A549 (cell line): ENCODE measurements at regions not wholly inside any gene's neighbourhood (a gene's known extent, or its start where the extent isn't known, plus 50 kb on each side); places are given as distances from the start of the nearest gene placed in this dataset.

Source experiments
- BCL3 ChIP-seq: fragments of >200 bp; sonication (Bioruptor Twin); formaldehyde crosslinking; IDR thresholded peaks from 3 replicates; pipeline ENCODE4 v1.6.1; 2016
- CEBPB ChIP-seq, 2 experiments: fragments of >200 bp in 1 of 2; sonication (Bioruptor Twin) in 1 of 2; formaldehyde crosslinking in 1 of 2; IDR thresholded peaks; 2 replicates each; pipeline ENCODE4 v1.6.1; 2012 to 2016
- CTCF ChIP-seq: fragments of >200 bp; sonication (Bioruptor Twin); formaldehyde crosslinking; IDR thresholded peaks from 3 replicates; pipeline ENCODE4 v1.5.1; 2016
- EP300 ChIP-seq, 2 experiments: fragments of >200 bp; sonication (Bioruptor Twin); formaldehyde crosslinking; IDR thresholded peaks; 2 replicates in 1 of 2; 3 replicates in 1 of 2; pipeline ENCODE4 v1.6.1; 2016 to 2017
- MAX ChIP-seq: IDR thresholded peaks from 2 replicates; pipeline ENCODE4 v1.6.1; 2012
- MAZ ChIP-seq: fragments of 150-350 bp; IDR thresholded peaks from 2 replicates; pipeline ENCODE4 v1.6.1; 2014; ENCODE audit warnings: antibody characterized with exemption, low read depth, low read length, borderline replicate concordance
- MYC ChIP-seq: IDR thresholded peaks from 2 replicates; pipeline ENCODE4 v1.6.1; 2012; ENCODE audit warnings: mild to moderate bottlenecking, inconsistent platforms, low read length, improper control_type of control experiment, borderline replicate concordance
- POLR2A ChIP-seq: IDR thresholded peaks from 2 replicates; pipeline ENCODE4 v1.6.1; 2012; ENCODE audit warnings: mild to moderate bottlenecking, low read length
- RAD21 ChIP-seq, 2 experiments: fragments of >200 bp in 1 of 2; sonication (Bioruptor Twin) in 1 of 2; formaldehyde crosslinking in 1 of 2; IDR thresholded peaks in 1 of 2; conservative IDR thresholded peaks in 1 of 2; 2 replicates in 1 of 2; 3 replicates in 1 of 2; pipeline ENCODE4 v1.6.1; 2012 to 2018; ENCODE audit warnings: inconsistent platforms in 1 of 2
- SMC3 ChIP-seq: fragments of >200 bp; sonication (Bioruptor Twin); formaldehyde crosslinking; IDR thresholded peaks from 3 replicates; pipeline ENCODE4 v1.6.1; 2018; ENCODE audit warnings: inconsistent platforms
- USF2 ChIP-seq: fragments of 450-650 bp; IDR thresholded peaks from 2 replicates; pipeline ENCODE4 v1.6.1; 2014; ENCODE audit warnings: antibody characterized with exemption
- ZSCAN20 ChIP-seq: fragments of 250-450 bp; sonication (Bioruptor Pico); IDR thresholded peaks from 2 replicates; pipeline ENCODE4 v1.8.0; 2022; ENCODE audit warnings: mild to moderate bottlenecking, moderate library complexity

- TF ChIP-seq MAX (no peak), BCL3 (no peak), CTCF (no peak), USF2 (no peak), EP300 (IDR thresholded peaks at IDR 0.05) (no peak), CEBPB (IDR thresholded peaks at IDR 0.05) (no peak), MYC (no peak), ZSCAN20 (no peak), POLR2A (no peak), RAD21 (conservative IDR thresholded peaks at IDR 0.05 in 1 of 2, IDR thresholded peaks at IDR 0.05 in 1 of 2) (no peak), SMC3 (no peak), MAZ (no peak)
These were observed 230.1 kb downstream of the ANAPC1 start for GRCh38 chr2:111653913-111654312.
